ENCODE measurements at regions not wholly inside any gene's neighbourhood (a gene's known extent, or its start where the extent isn't known, plus 50 kb on each side); places are given as distances from the start of the nearest gene placed in this dataset.
"Not testable (repeated sequence)": the region's sequence is repeated elsewhere in the genome, so short reads cannot be mapped to it uniquely, and the experiment has no call there.

DNA sequence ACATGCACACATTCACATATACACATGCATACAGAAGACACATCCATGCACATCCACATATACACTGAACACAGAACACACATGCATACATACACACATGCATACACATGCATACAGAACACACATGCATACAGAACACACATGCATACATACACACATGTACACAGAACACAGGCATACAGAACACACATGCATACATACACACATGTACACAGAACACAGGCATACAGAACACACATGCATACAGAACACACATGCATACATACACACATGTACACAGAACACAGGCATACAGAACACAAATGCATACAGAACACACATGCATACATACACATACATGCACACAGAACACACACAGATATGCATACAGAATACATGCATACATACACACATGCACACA, 219.3 kb downstream of the FGF9 start:
- not testable (repeated sequence) for TF ChIP-seq POLR2AphosphoS5 (IDR thresholded peaks at IDR 0.05; ENCODE audit: insufficient read depth, low read depth, low read length); POLR2A (IDR thresholded peaks at IDR 0.05; ENCODE audit: low read depth, low read length); MYC (IDR thresholded peaks at IDR 0.05; ENCODE audit: low read depth, low read length); EZH2 (IDR thresholded peaks at IDR 0.05; ENCODE audit: borderline replicate concordance, low read depth, low read length, severe bottlenecking)
- TF ChIP-seq, protein P1, sequence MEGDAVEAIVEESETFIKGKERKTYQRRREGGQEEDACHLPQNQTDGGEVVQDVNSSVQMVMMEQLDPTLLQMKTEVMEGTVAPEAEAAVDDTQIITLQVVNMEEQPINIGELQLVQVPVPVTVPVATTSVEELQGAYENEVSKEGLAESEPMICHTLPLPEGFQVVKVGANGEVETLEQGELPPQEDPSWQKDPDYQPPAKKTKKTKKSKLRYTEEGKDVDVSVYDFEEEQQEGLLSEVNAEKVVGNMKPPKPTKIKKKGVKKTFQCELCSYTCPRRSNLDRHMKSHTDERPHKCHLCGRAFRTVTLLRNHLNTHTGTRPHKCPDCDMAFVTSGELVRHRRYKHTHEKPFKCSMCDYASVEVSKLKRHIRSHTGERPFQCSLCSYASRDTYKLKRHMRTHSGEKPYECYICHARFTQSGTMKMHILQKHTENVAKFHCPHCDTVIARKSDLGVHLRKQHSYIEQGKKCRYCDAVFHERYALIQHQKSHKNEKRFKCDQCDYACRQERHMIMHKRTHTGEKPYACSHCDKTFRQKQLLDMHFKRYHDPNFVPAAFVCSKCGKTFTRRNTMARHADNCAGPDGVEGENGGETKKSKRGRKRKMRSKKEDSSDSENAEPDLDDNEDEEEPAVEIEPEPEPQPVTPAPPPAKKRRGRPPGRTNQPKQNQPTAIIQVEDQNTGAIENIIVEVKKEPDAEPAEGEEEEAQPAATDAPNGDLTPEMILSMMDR (IDR thresholded peaks at IDR 0.05; ENCODE audit: extremely low read depth in 1 of 2, insufficient read depth in 1 of 2, low read depth in 1 of 2, low read length in 2 of 2) = not testable (repeated sequence)

All from endothelial cell of umbilical vein (primary cell).